GM12878 (cell line): ENCODE measurements at regions not wholly inside any gene's neighbourhood (a gene's known extent, or its start where the extent isn't known, plus 50 kb on each side); places are given as distances from the start of the nearest gene placed in this dataset.

Experiments used
- ATAC-seq: fragments of 200-7000 bp; cut with Tn5 transposase; 3 replicates; pipeline ENCODE4 v1.9.1; 2020; ENCODE audit warnings: mild to moderate bottlenecking, moderate library complexity
- BruUV-seq: library from RNA; stranded (reverse); fragments of 400-500 nt; replicated peaks from 2 replicates; lab custom pipeline; 2021; lab: Mats Ljungman, UMichigan
- CTCF ChIA-PET: fragments of 300-600 bp; sonication (Branson Sonifier 250); formaldehyde crosslinking; extraction: SDS; loops from one replicate; lab custom pipeline; 2021; ENCODE audit warnings: inconsistent platforms; lab: Yijun Ruan, JAX
- POLR2A ChIA-PET: fragments of 350-600 bp; formaldehyde crosslinking; extraction: SDS; loops from one replicate; lab custom pipeline; 2021; ENCODE audit warnings: inconsistent platforms; lab: Charles Lee
- RAD21 ChIA-PET: fragments of 300-600 bp; sonication (Branson Sonifier 250); formaldehyde crosslinking; loops from one replicate; lab custom pipeline; 2023; ENCODE audit warnings: antibody characterized with exemption; ENCODE audit not compliant: unreplicated experiment; lab: Charles Lee
- SMC1A ChIA-PET: fragments of 300-600 bp; sonication (Branson Sonifier 250); formaldehyde crosslinking; loops from one replicate; lab custom pipeline; 2023; ENCODE audit not compliant: unreplicated experiment, uncharacterized antibody; lab: Charles Lee
- DNase-seq: peaks from one replicate; pipeline ENCODE4 v3.0.0-alpha.2; 2011; ENCODE audit warnings: low read depth, low spot score
- FAIRE-seq: peaks from 3 replicates; lab custom pipeline; 2011; peaks lifted over from hg19 to GRCh38; lab: Jason Lieb, UNC
- H2AFZ ChIP-seq: 2 replicates; pipeline ENCODE4 v1.6.0; 2011; ENCODE audit warnings: low read depth, low read length, control low read depth; ENCODE audit not compliant: control insufficient read depth
- H3K27ac ChIP-seq: 2 replicates; pipeline ENCODE4 v1.5.1; 2011; ENCODE audit warnings: control low read depth; ENCODE audit not compliant: control insufficient read depth, insufficient read depth
- H3K27me3 ChIP-seq, 2 experiments: replicated peaks in 1 of 2; 2 replicates each; pipeline versions ENCODE4 v1.6.0 to v1.6.1; 2011; ENCODE audit warnings: low read length in 1 of 2; ENCODE audit not compliant: control insufficient read depth in 2 of 2, insufficient read depth in 2 of 2
- H3K36me3 ChIP-seq, 2 experiments: 2 replicates each; pipeline ENCODE4 v1.5.1; 2011; ENCODE audit warnings: low read length in 1 of 2; ENCODE audit not compliant: control insufficient read depth in 2 of 2, insufficient read depth in 2 of 2
- H3K4me1 ChIP-seq: 2 replicates; pipeline ENCODE4 v1.6.1; 2011; ENCODE audit warnings: mild to moderate bottlenecking, low read length, moderate library complexity, mixed read lengths; ENCODE audit not compliant: control insufficient read depth, insufficient read depth
- H3K4me2 ChIP-seq: 2 replicates; pipeline ENCODE4 v1.6.0; 2011; ENCODE audit warnings: control low read depth; ENCODE audit not compliant: control insufficient read depth, insufficient read depth
- H3K4me3 ChIP-seq: fragments of 200-600 bp; sonication (generic); 2 replicates; pipeline ENCODE4 v1.5.1; 2016
- H3K79me2 ChIP-seq: 2 replicates; pipeline ENCODE4 v1.6.0; 2011; ENCODE audit warnings: low read length; ENCODE audit not compliant: control insufficient read depth, insufficient read depth
- H3K9ac ChIP-seq: 2 replicates; pipeline ENCODE4 v1.8.0; 2011; ENCODE audit warnings: low read length, control low read depth, mixed read lengths; ENCODE audit not compliant: control insufficient read depth, insufficient read depth
- H3K9me3 ChIP-seq: replicated peaks from 3 replicates; pipeline ENCODE4 v1.5.1; 2011; ENCODE audit warnings: mild to moderate bottlenecking, low read length; ENCODE audit not compliant: control insufficient read depth, insufficient read depth
- H4K20me1 ChIP-seq: 2 replicates; pipeline ENCODE4 v1.6.0; 2011; ENCODE audit not compliant: control insufficient read depth, insufficient read depth
- BACH1 ChIP-seq: fragments of 450-650 bp; IDR thresholded peaks from 2 replicates; pipeline ENCODE4 v1.6.1; 2017; ENCODE audit warnings: mild to moderate bottlenecking, borderline replicate concordance
- BRCA1 ChIP-seq: IDR thresholded peaks from 2 replicates; pipeline ENCODE4 v1.6.1; 2011; ENCODE audit warnings: low read depth, low read length, improper control_type of control experiment
- CTCF ChIP-seq, 3 experiments: IDR thresholded peaks in 2 of 3; conservative IDR thresholded peaks in 1 of 3; 2 replicates each; pipeline ENCODE4 v1.5.1; 2011; ENCODE audit warnings: low read depth in 3 of 3, low read length in 3 of 3, mild to moderate bottlenecking in 3 of 3, control low read depth in 2 of 3, moderate library complexity in 2 of 3, inconsistent platforms in 1 of 3, mixed read lengths in 1 of 3; ENCODE audit not compliant: control insufficient read depth in 2 of 3, insufficient read depth in 1 of 3; ENCODE audit errors: extremely low read depth in 1 of 3
- EGR1 ChIP-seq, 2 experiments: IDR thresholded peaks; 1 replicate in 1 of 2; 2 replicates in 1 of 2; pipeline ENCODE4 v1.6.1; 2011 to 2012; ENCODE audit warnings: low read depth in 2 of 2, low read length in 2 of 2, borderline replicate concordance in 1 of 2, mild to moderate bottlenecking in 1 of 2, moderate library complexity in 1 of 2
- GATAD2B ChIP-seq: fragments of 450-650 bp; conservative IDR thresholded peaks from 2 replicates; pipeline ENCODE4 v1.6.1; 2017; ENCODE audit warnings: low read depth, mild to moderate bottlenecking, moderate library complexity
- HDAC2 ChIP-seq: fragments of 200-600 bp; sonication (generic); IDR thresholded peaks from 2 replicates; pipeline ENCODE4 v1.6.1; 2017
- KAT2A ChIP-seq: conservative IDR thresholded peaks from 2 replicates; pipeline ENCODE4 v1.6.1; 2011; ENCODE audit warnings: low read depth, low read length; ENCODE audit not compliant: control insufficient read depth
- NR2C2 ChIP-seq: IDR thresholded peaks from 2 replicates; pipeline ENCODE4 v1.6.1; 2011; ENCODE audit warnings: borderline replicate concordance, low read depth; ENCODE audit not compliant: control insufficient read depth, insufficient read length
- SIN3A ChIP-seq: IDR thresholded peaks from 2 replicates; pipeline ENCODE4 v1.6.1; 2012; ENCODE audit warnings: low read depth, low read length, improper control_type of control experiment
- SMAD5 ChIP-seq: IDR thresholded peaks from 2 replicates; pipeline ENCODE4 v1.6.1; 2016; ENCODE audit warnings: antibody characterized with exemption, low read depth
- SREBF1 ChIP-seq: IDR thresholded peaks from 2 replicates; pipeline ENCODE4 v1.6.1; 2012; ENCODE audit warnings: mild to moderate bottlenecking, low read length
- ZBTB11 ChIP-seq: fragments of 450-650 bp; formaldehyde crosslinking; IDR thresholded peaks from 2 replicates; pipeline ENCODE4 v1.5.0; 2022; ENCODE audit warnings: mild to moderate bottlenecking, missing genetic modification characterization
- ZSCAN29 ChIP-seq: fragments of 450-650 bp; IDR thresholded peaks from 2 replicates; pipeline ENCODE4 v1.6.1; 2017; ENCODE audit warnings: mild to moderate bottlenecking, moderate library complexity
- ZZZ3 ChIP-seq: IDR thresholded peaks from 2 replicates; pipeline ENCODE4 v1.6.1; 2011; ENCODE audit warnings: low read depth; ENCODE audit not compliant: control insufficient read depth, insufficient read length
- WGBS: methylation state at CpG from one replicate; pipeline ENCODE4 v1.1.6; 2016; ENCODE audit warnings: low lambda C conversion rate; ENCODE audit not compliant: insufficient replicate concordance, insufficient coverage; ENCODE audit errors: missing lambda C conversion rate; 5-methylcytosine and 5-hydroxymethylcytosine counted together
- in situ Hi-C: fragments of 300-500 bp; cut with MboI; formaldehyde crosslinking; loops from 9 replicates; pipeline ENCODE4 v1.14.3; 2018; ENCODE audit warnings: mixed read lengths
- intact Hi-C: fragments of 100-400 bp; cut with micrococcal nuclease; formaldehyde crosslinking; loops from one replicate; pipeline ENCODE4 v1.14.2; 2022; ENCODE audit not compliant: unreplicated experiment

GRCh38 chr15:81783586-81783985, 262.2 kb downstream of the MEX3B start:
- no TSS peak for BruUV-seq
- Histone ChIP-seq H4K20me1 (no peaks in the 10 kb centered on the region), H3K79me2 (no peaks in the 10 kb centered on the region), H3K9ac (no peak overlapping the region), H3K27ac (no peak overlapping the region), H3K4me2 (no peak overlapping the region), H3K9me3 (no peaks in the 10 kb centered on the region), H3K4me3 (no peak overlapping the region), H3K36me3 (no peaks in the 10 kb centered on the region), H3K4me1 (no peaks in the 10 kb centered on the region), H3K27me3 (no peaks in the 10 kb centered on the region; a peak in 1 of 4 replicates), H2AFZ (no peak overlapping the region)
- ChIA-PET RAD21 (no interaction called here), SMC1A (interaction anchor here (1.6 kb wide), 1 partner anchor 12 kb away, joined by 3 read pairs; no protein-coding TSS in a partner anchor), CTCF (no interaction called here), POLR2A (no interaction called here)
- no peak for DNase-seq
- no peak for TF ChIP-seq NR2C2
- no peak for TF ChIP-seq GATAD2B
- TF ChIP-seq ZBTB11 (CRISPR knock-in tag) = no peak
- no peak for TF ChIP-seq SMAD5
- no peak for TF ChIP-seq BRCA1
- no peak for TF ChIP-seq CTCF (IDR thresholded peaks at IDR 0.05 in 2 of 3, conservative IDR thresholded peaks at IDR 0.05 in 1 of 3; ENCODE audit: control insufficient read depth in 2 of 3, extremely low read depth in 1 of 3, insufficient read depth in 1 of 3, low read depth in 3 of 3, low read length in 3 of 3)
- no peak for TF ChIP-seq BACH1
- TF ChIP-seq SIN3A = no peak
- no peak for TF ChIP-seq HDAC2
- TF ChIP-seq KAT2A = no peak
- TF ChIP-seq ZZZ3 = no peak
- TF ChIP-seq EGR1 (IDR thresholded peaks at IDR 0.05; ENCODE audit: borderline replicate concordance in 1 of 2, low read depth in 2 of 2, low read length in 2 of 2) = no peak
- TF ChIP-seq SREBF1 = no peak
- no peak for TF ChIP-seq ZSCAN29
- in situ Hi-C loops = no loop called here
- no peak for ATAC-seq
- WGBS = 29% methylated on average over 3 of the region's 3 CpGs
- intact Hi-C loops = no loop called here
- FAIRE-seq = no peak
